Kidney epithelial cell (primary cell): ENCODE measurements at regions not wholly inside any gene's neighbourhood (a gene's known extent, or its start where the extent isn't known, plus 50 kb on each side); places are given as distances from the start of the nearest gene placed in this dataset.

Experiments used
- DNase-seq: peaks from one replicate; pipeline ENCODE4 v3.0.0-alpha.2; 2010; ENCODE audit warnings: low read depth
- H3K27me3 ChIP-seq: 2 replicates; pipeline ENCODE4 v1.6.0; 2011; ENCODE audit warnings: low read length; ENCODE audit not compliant: control insufficient read depth, insufficient read depth
- H3K36me3 ChIP-seq: 2 replicates; pipeline ENCODE4 v1.5.1; 2011; ENCODE audit warnings: low read length; ENCODE audit not compliant: control insufficient read depth, insufficient read depth
- H3K4me3 ChIP-seq: 2 replicates; pipeline ENCODE4 v1.5.1; 2011; ENCODE audit warnings: low read depth, mild to moderate bottlenecking, control low read depth, low read length
- TF ChIP-seq, protein P1 (sequence below): IDR thresholded peaks from 2 replicates; pipeline ENCODE4 v1.5.1; 2011; ENCODE audit warnings: mild to moderate bottlenecking, moderate library complexity, low read length, control low read depth, inconsistent platforms; ENCODE audit not compliant: insufficient read depth, poor library complexity, severe bottlenecking

DNA sequence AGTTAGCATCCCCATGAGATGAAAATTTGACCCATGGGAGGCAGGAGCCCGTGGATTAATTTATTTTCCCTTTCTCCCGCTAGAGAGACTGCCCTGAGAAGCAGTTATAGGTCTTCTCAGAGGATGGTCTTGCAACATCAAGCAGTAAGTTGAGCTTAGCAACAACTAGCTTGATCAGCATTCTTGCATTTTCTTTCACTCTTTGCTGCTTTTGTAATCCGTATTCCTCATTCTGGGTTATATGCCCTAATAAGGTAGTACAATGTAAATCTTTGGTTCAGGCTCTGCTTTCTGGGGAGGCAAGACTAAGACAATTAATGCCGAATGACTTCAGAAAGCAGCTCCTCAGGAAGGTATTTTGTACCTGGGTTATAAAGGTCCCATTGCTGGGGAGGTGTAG lies 146.8 kb downstream of the FZD1 start:
- H3K27me3 ChIP-seq = no peaks in the 10 kb centered on the region
- H3K36me3 ChIP-seq = no peaks in the 10 kb centered on the region
- DNase-seq = no peak
- TF ChIP-seq, protein P1, sequence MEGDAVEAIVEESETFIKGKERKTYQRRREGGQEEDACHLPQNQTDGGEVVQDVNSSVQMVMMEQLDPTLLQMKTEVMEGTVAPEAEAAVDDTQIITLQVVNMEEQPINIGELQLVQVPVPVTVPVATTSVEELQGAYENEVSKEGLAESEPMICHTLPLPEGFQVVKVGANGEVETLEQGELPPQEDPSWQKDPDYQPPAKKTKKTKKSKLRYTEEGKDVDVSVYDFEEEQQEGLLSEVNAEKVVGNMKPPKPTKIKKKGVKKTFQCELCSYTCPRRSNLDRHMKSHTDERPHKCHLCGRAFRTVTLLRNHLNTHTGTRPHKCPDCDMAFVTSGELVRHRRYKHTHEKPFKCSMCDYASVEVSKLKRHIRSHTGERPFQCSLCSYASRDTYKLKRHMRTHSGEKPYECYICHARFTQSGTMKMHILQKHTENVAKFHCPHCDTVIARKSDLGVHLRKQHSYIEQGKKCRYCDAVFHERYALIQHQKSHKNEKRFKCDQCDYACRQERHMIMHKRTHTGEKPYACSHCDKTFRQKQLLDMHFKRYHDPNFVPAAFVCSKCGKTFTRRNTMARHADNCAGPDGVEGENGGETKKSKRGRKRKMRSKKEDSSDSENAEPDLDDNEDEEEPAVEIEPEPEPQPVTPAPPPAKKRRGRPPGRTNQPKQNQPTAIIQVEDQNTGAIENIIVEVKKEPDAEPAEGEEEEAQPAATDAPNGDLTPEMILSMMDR = no peak
- no peak overlapping the region for H3K4me3 ChIP-seq

DNA sequence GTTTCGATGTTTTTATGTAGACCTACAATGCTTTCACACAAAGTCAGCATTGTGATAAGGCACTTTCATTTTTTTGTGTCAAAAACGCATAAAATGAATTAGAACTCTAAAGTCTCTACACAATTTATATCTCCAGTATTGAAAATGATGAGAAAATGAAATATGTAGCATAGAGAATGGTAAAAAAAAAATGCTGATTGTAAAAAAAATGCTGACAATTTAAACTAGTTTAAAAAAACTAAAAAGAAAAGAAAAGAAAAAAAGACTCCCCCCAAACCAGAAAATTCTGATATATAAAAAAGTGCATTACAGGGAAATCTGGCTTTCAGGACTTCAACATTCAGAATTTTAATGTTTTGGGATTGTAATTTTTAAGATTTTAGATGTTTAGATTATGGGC lies 148.1 kb downstream of the FZD1 start:
- TF ChIP-seq, protein P1 = no peak
- H3K4me3 ChIP-seq = no peak overlapping the region
- H3K36me3 ChIP-seq = no peaks in the 10 kb centered on the region
- H3K27me3 ChIP-seq = no peaks in the 10 kb centered on the region
- DNase-seq = no peak

DNA sequence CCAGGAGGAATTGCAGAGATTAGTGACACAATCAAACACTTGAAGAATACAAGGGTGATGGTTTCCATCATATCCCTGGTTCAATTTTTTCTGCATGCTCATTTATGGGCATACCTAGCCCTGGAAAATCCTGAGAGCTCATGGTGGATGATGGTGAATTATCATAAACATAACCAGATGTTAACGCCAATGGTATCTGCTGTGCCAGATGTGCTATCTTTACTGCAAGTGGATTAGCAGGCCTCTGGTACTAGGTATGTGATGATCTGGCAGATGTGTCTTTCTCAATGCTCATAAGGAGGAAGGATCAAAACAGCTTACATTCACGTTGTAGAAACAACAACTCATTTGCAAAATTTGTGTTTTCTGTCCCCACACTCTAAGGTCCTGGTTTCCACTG lies 150.5 kb downstream of the FZD1 start:
- no peak overlapping the region for H3K4me3 ChIP-seq
- DNase-seq = no peak
- TF ChIP-seq, protein P1 = no peak
- no peaks in the 10 kb centered on the region for H3K27me3 ChIP-seq
- H3K36me3 ChIP-seq = no peaks in the 10 kb centered on the region

DNA sequence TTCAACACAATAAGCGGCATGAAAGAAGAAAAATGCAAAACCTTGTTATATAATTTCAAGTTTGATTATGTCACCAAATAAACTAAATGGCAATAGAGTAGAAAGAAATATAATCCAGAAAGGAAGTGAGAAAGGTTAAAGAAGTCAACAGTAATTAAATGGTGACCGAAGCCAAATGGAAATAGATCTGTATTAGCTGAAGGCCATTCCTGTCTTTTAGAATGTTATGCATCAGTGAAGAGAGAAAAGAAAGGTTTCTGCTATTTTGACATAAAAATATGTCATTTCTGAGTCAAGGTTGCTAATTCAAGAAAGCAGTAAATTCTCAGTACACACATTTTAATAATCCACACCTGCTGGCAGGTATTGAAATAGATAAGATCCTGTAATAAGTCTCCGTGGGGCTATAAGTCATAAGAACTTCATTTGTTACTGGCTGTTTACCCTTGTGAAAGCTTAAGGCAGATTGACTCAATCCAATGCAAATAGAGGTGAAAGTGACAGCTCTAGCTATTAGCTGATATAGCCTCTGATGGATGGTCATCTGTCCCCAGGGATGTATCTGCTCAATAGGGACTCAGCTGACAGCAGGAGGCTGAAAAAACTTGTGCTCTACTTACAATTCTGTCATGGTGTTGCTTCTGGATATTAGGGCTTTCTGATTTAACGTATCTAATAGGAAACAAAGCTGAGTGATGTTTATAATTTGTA lies 152.1 kb downstream of the FZD1 start:
- Histone ChIP-seq H3K4me3 (no peak overlapping the region), H3K36me3 (no peaks in the 10 kb centered on the region), H3K27me3 (no peaks in the 10 kb centered on the region)
- DNase-seq = no peak
- TF ChIP-seq, protein P1 = no peak

DNA sequence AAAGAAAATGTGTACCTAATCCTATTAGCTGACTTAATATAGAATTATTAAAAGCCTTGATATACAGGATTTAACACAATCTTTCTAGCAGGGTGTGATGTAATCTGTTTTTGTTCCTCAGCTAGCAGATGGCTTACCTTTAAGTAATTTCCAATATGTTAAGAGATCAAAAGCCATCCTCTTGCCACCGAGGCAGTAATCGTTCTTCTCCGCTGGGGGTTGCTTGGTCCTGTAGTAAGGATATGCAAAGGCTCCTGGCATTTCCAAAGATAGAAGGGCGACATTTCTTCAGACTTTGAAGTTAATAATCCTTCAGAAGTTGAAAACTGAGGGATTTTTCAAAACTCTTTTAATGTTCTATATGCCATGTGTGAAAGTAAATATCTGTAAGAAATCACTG lies 156.4 kb downstream of the FZD1 start:
- H3K4me3 ChIP-seq = no peak overlapping the region
- no peaks in the 10 kb centered on the region for H3K27me3 ChIP-seq
- no peak for DNase-seq
- H3K36me3 ChIP-seq = no peaks in the 10 kb centered on the region
- TF ChIP-seq, protein P1 = no peak

DNA sequence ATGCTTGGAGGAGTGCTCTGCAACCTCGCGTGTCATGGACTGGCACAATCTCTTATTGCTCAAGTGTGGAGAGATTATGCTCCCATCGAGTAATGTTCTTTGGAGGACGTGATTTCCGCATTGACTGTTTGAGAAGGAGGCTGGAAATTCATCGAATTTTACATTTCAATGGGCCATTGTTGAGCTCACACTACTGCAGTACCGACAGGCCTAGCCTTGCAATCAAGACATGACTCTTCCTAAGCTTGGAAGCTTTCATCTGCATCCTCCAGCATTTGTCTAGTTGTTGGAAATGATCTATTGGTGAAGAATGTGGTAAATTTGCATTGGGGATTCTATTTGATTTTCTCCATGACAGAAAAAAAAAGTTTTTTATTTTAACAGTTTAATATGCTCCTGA lies 156.8 kb downstream of the FZD1 start:
- Histone ChIP-seq H3K27me3 (no peaks in the 10 kb centered on the region), H3K4me3 (no peak overlapping the region), H3K36me3 (no peaks in the 10 kb centered on the region)
- DNase-seq = no peak
- TF ChIP-seq, protein P1 = no peak
